Neuron (in vitro differentiated cells): ENCODE measurements at regions not wholly inside any gene's neighbourhood (a gene's known extent, or its start where the extent isn't known, plus 50 kb on each side); places are given as distances from the start of the nearest gene placed in this dataset.
"Not testable (repeated sequence)": the region's sequence is repeated elsewhere in the genome, so short reads cannot be mapped to it uniquely, and the experiment has no call there.

ENCODE experiments used
- H2AFZ ChIP-seq: one replicate; pipeline ENCODE4 v1.6.1; 2013; ENCODE audit warnings: low read depth, mild to moderate bottlenecking, inconsistent platforms, low read length, moderate library complexity
- H3K27me3 ChIP-seq: one replicate; pipeline ENCODE4 v1.6.1; 2013; ENCODE audit warnings: low read length; ENCODE audit not compliant: insufficient read depth
- H3K36me3 ChIP-seq: one replicate; pipeline ENCODE4 v1.6.1; 2013; ENCODE audit warnings: low read length; ENCODE audit not compliant: insufficient read depth
- H3K4me1 ChIP-seq: one replicate; pipeline ENCODE4 v1.6.1; 2013; ENCODE audit warnings: low read length; ENCODE audit not compliant: insufficient read depth
- H3K4me3 ChIP-seq: 2 replicates; pipeline ENCODE4 v1.5.1; 2013; ENCODE audit warnings: mild to moderate bottlenecking, low read length, moderate library complexity
- H3K9me3 ChIP-seq: one replicate; pipeline ENCODE4 v1.6.1; 2013; ENCODE audit warnings: low read length

DNA sequence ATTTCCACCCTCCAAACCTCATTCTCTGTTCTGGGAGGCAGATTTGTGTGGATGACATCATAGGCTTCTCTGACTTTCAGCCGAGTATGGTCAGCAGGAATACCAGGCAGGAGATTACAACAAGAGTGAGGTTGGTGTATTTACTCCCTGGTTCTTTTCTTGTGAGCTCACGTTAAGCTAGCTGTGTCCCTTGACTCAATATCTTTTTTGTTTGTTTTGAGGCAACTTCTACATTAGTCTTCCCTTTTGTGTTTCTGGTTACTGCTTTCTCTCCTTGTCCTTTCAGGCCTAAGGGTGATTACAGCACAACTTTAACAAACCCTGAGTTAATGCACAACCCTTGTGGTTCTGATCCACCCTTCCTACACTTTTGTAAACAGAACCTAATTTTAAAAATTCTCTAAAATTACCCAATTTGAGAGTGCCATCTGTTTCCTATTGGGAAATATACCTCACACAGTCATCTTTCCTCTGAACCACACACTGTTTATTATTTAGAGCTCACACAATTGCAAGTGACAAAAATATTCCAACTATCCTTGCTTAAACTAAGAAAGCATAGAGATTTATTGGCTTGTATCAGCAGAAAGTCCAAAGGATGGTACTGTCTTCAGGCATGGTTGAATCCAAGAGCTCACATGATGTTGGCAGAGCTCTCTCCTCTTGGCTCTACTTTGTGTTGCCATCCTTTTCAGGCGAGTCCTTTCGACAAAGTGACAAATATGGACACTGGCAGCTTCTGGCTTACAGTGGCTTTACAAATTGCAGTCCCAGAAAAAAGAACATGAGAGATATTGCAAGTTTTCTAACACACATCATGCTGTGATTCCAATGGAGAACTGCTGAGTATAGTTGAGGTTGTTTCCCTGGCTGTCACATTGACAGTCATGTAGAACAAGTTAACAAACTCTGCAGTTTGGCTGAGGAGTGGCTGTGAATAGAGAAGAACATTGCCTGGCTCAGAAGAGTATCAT is 150.5 kb upstream of the DDIT4L start:
- Histone ChIP-seq H3K4me1 (no peaks in the 10 kb centered on the region), H3K9me3 (no peaks in the 10 kb centered on the region), H3K36me3 (no peaks in the 10 kb centered on the region), H3K27me3 (no peaks in the 10 kb centered on the region), H2AFZ (no peak overlapping the region), H3K4me3 (no peak overlapping the region)

DNA sequence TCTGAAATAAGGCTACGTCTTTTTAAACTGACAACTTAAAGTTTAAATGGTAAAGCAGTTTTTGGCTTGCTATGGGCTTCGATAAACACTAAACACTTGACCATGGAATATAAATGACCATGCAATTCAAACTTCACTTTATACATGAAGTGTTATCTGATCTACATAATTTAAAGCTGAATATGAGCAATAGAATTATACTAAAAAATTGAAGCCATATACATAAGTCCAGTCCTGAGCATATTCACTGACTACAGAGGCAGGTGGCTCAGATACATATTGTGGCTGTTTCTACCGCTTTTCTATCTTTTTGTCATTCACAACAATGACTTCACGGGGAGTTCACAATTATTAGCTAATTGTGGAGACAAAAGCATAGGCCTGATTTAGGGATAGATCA is 149.6 kb upstream of the DDIT4L start:
- no peaks in the 10 kb centered on the region for H3K27me3 ChIP-seq
- H3K4me3 ChIP-seq, result no peak overlapping the region
- H2AFZ ChIP-seq, result no peak overlapping the region
- no peaks in the 10 kb centered on the region for H3K9me3 ChIP-seq
- H3K4me1 ChIP-seq, result no peaks in the 10 kb centered on the region
- H3K36me3 ChIP-seq, result no peaks in the 10 kb centered on the region

DNA sequence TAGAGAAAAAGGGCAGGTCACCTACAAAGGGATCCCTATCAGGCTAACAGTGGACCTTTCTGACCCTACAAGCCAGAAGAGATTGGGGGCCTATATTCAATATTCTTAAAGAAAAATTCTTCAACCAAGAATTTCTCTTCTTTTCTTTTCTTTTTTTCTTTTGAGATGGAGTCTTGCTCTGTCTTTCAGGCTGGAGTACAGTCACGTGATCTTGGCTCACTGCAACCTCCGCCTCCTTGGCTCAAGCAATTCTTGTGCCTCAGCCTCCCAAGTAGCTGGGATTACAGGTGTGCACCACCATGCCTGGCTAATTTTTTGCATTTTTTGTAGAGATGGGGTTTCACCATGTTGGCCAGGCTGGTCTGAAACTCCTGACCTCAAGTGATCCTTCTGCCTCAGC is 143.2 kb upstream of the DDIT4L start:
- H3K4me3 ChIP-seq, H2AFZ ChIP-seq, H3K27me3 ChIP-seq, H3K4me1 ChIP-seq, H3K9me3 ChIP-seq, H3K36me3 ChIP-seq: not testable (repeated sequence)

DNA sequence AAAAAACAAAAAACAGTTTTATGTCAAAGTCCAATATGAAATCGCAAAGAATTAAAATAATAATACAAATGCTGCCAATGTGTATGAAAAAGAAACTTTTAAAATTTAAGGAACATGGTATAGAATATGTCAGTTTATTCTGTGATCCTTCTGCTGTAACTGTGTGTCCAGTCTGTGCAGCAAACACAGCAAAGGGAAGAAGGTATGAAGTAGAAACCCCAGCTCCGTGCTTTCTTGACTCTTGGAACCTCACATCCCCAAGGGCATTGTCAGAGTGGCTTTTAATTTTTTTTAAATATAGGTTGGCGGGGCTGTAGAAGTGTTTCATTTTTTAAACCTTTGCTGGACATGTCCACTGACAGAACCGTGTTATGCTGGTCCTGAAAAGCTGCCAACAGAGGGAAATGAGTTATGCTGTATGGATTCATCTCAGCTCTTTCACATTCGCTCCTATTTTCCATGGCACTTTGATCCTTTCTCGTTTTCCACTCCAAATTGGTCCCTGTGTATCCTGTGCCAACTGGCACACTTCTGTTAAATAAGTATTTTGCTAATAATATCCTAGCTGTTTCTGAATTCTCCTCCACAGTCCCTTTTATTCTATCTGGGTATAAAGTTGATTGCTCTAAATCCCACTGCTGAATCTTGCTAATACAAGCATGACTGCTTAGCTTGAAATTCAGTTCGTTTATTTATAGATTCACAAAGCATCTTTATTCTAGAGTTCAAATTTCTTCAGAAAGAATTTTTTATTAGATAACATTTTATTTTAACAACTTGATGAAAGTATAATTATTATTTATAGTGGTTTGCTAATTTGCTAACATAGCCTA is 127.0 kb upstream of the DDIT4L start:
- no peak overlapping the region for H2AFZ ChIP-seq
- H3K4me3 ChIP-seq, result no peak overlapping the region
- H3K27me3 ChIP-seq, result no peaks in the 10 kb centered on the region
- H3K9me3 ChIP-seq, result no peaks in the 10 kb centered on the region
- H3K36me3 ChIP-seq, result no peaks in the 10 kb centered on the region
- H3K4me1 ChIP-seq, result no peaks in the 10 kb centered on the region

DNA sequence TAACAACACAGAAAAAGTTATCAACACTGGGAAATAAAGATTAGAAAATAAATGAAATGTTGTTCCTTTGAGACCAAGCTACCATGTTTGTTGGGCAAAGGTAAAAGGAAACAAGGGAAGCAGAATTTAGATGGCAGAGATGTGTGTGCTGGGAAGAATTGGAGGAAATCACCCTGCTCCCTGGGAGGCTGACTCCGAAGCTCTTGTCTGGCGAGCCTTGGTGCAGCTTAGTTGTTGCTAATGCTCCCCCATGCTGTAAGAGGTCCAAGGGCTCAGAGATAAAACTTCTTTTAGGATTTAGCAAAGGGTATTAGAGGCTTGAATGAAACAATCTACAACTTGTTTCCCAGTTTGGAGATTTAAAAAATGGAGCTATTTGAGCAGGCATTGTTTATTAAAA is 123.8 kb upstream of the DDIT4L start:
- no peak overlapping the region for H2AFZ ChIP-seq

DNA sequence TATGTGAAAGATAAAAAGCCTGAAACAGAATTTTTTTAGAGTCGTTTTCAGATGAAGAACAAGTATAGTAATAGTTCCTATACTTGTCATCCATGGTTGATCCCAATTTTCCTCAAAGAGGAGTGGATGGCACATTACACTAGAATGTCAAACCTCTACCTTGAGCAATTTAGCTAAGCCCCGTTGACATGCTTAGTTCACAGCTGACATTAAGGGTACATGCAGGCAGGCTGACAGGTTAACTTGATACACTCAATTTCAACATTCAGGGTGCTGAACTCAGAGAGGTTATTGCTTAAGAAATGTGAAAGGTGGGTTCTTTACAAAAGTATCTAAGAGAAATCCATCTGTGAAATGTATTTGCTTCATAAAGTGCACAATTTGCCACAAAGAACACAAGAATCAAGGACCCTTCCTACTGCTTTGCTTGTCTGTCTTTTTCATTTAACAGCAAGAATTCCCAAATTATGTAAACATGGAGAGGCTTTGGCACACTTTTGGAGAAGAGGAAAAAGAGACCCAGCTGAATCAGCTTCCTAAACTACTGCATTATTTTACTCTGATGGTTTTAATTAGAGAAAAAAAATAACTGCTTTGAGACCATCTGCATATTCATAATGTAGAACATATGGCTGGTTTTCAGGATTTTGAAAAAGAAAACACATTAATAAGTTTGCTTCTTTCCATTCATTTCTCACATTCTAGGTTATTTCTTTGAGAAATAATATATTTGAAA is 122.5 kb upstream of the DDIT4L start:
- H3K36me3 ChIP-seq, result no peaks in the 10 kb centered on the region

More for the DNA sequence above, 123.8 kb upstream of the DDIT4L start:
- Histone ChIP-seq H3K9me3 (no peaks in the 10 kb centered on the region), H3K27me3 (no peaks in the 10 kb centered on the region), H3K4me1 (no peaks in the 10 kb centered on the region), H3K4me3 (no peak overlapping the region), H3K36me3 (no peaks in the 10 kb centered on the region)

DNA sequence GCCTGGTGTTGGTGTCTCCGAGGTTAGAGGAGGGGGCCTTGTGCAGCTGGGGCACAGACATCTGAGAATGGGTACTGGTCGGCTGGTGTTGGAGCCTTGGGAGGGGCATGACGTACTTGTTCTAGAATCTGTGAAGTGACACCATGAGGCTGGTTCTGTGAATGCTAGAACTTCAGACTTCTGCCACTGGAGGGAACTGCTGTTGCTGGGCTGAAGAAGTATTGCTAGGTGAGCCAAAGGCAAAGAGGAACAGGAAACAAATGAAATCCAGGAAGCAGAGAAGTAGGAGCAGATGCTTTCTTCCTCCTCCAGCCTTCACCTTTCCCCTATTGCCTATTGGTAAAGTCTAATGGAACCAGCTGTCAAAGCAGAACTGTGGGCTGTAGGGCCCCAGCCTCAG is 120.9 kb upstream of the DDIT4L start:
- H2AFZ ChIP-seq, result no peak overlapping the region
- H3K9me3 ChIP-seq, result no peaks in the 10 kb centered on the region
- H3K4me3 ChIP-seq, result no peak overlapping the region
- no peaks in the 10 kb centered on the region for H3K4me1 ChIP-seq
- H3K36me3 ChIP-seq, result no peaks in the 10 kb centered on the region
- H3K27me3 ChIP-seq, result no peaks in the 10 kb centered on the region

More for the DNA sequence above, 122.5 kb upstream of the DDIT4L start:
- H3K4me3 ChIP-seq, result no peak overlapping the region
- H3K4me1 ChIP-seq, result no peaks in the 10 kb centered on the region
- no peaks in the 10 kb centered on the region for H3K9me3 ChIP-seq
- H2AFZ ChIP-seq, result no peak overlapping the region
- no peaks in the 10 kb centered on the region for H3K27me3 ChIP-seq

DNA sequence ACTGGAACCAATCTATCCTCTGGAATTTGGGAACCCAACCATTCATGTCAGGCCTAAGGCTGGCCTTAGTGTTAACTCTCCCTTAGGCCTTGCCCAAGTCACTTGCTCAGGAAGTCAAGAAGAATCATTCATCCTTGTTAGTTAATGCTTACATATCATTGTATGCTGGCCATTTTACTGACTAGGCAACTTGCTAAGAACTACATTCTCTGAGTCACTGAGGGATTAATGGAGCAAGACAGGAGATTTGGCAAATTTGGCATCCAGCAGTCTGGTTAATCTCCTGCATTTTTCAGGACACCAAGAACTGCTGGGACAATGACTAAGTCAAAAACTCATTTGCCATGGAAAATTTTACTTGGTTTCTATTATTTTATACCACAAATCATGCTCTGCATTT is 115.8 kb upstream of the DDIT4L start:
- H3K9me3 ChIP-seq, result no peaks in the 10 kb centered on the region
- H3K27me3 ChIP-seq, result peaks cover 2% of the 10 kb centered on the region
- H3K4me3 ChIP-seq, result no peak overlapping the region
- H2AFZ ChIP-seq, result no peak overlapping the region
- H3K4me1 ChIP-seq, result no peaks in the 10 kb centered on the region
- H3K36me3 ChIP-seq, result no peaks in the 10 kb centered on the region

DNA sequence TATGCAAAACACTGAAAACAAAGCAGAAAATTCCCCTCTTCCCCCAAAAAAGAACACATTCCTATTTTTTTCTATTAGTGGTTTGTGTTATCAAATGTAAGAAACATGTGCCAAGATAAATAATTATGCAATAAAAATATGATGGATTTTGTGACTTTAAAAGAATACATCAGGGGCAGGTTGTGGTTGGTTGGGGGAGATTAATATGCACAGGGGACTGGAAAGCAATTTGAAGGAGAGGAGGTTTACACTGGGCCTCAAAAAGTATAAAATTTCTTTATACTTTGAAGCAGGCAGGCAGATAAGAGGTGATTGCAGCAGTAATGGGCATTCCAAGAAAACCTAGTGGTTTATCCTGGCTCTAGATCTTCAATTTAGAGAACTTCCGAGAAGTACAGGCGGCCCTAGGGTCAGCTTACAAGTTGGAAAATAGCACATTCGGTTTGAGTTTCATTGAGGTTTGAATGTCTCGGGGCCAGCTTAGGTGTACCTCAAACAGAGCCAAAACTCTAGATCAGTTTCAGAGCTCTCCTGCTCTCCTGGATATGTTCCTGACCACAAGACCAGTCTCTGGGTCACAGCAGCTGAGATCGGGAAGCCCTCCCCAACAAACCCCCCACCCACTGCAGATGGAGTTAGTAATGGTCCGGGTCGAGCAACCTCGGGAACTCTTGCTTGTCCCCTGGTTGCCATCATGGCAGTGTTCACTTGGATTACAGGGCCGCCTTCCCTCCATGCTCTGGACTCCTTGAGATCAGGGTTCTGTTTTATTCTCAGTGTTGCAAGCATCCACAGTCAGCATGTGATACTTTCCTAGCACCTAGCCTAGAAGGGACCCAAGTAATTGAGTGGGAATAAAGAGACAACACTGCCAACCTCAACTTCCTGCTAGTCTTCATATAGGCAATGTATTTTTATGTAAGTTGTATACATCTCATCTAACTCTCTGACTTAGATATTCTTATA is 112.1 kb upstream of the DDIT4L start:
- H3K4me1 ChIP-seq, result peaks cover 4% of the 10 kb centered on the region
- no peaks in the 10 kb centered on the region for H3K9me3 ChIP-seq
- no peaks in the 10 kb centered on the region for H3K36me3 ChIP-seq
- H2AFZ ChIP-seq, result no peak overlapping the region
- no peak overlapping the region for H3K4me3 ChIP-seq
- H3K27me3 ChIP-seq, result peaks cover 2% of the 10 kb centered on the region

DNA sequence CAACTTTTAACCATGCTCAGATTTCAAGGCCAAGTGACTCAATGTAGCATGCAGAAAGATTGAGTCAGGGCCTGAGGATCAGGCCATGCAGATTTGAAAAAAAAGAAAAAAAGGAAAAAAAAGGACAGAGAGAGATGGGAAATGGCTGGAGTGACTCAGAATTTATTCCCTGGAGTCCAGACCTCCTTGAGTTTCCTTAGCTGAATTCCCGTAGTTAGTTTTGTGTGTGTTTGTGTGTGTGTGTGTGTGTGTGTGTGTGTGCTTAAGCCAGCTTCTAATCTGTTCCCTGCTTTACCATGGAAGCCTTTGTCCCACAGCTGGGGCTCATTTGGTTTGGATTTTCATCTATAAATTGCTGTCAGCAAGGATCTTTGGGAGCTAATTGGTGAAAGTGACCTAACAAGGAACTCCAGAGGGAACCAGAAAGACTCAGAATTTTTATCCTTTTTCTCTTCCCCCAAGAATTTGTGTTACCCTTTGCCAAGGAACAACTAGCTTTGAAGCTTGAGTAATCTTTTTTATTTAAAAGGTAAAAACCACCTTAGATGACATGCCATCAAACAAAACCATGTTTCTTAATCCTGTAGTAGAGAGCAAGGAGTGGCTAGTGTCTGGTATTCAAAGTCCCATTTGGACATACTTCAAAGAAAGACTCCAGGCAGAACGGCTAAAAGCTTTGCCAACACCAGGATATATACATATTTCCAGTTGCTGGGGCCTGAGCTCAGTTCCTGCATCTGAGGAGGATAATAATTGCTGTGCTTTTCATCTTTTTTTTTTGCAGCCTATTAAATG is 109.0 kb upstream of the DDIT4L start:
- Histone ChIP-seq H3K27me3 (peaks cover 2% of the 10 kb centered on the region), H3K4me1 (peaks cover 4% of the 10 kb centered on the region), H3K4me3 (no peak overlapping the region), H3K9me3 (no peaks in the 10 kb centered on the region), H2AFZ (no peak overlapping the region), H3K36me3 (no peaks in the 10 kb centered on the region)

DNA sequence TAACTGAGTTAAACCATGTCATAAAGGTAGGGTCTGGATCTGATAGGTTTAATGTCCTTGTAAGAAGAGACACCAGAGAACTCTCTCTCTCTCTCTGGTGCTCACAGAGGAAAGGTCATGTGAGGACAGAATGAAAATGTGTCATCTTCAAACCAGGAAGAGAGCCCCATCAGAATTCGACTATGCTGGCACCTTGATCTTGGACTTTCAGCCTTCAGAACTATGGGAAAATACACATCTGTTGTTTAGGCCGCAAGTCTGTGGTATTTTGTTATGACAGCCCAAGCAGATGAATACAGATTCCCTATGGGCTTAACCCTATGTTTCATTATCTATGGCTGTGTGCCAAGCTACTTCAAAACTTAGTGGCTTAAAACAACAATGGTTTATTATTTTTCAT is 105.5 kb upstream of the DDIT4L start:
- no peaks in the 10 kb centered on the region for H3K9me3 ChIP-seq
- no peak overlapping the region for H3K4me3 ChIP-seq
- H3K27me3 ChIP-seq, result no peaks in the 10 kb centered on the region
- peaks cover 4% of the 10 kb centered on the region for H3K4me1 ChIP-seq
- H3K36me3 ChIP-seq, result no peaks in the 10 kb centered on the region
- H2AFZ ChIP-seq, result no peak overlapping the region
